ENCODE measurements at regions not wholly inside any gene's neighbourhood (a gene's known extent, or its start where the extent isn't known, plus 50 kb on each side); places are given as distances from the start of the nearest gene placed in this dataset.

DNA sequence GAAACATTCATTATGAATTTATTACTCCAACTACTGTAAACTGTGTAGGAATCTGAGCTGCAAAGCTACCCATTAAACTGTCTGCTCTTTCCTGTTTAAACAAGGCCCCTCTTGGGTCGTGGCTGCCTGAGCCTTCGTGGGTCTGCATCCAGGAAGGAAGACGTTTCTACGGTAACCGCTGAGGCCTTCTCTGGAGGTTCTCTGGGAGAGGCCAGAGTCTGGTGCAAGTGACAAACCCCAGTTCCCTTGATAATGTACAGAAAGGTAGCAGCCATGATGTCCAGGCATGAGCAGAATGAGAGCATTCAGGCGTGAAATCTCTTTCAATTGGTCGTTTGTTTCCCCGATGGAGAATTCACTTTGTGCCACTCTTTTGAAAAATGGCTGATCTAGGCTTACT, 350.2 kb downstream of the PLPP3 start:
- WGBS (ENCODE audit: extremely low coverage, insufficient read length, low lambda C conversion rate), result no CpG with 5 or more reads among the region's 8 CpGs
- Mint-ChIP-seq H3K27ac (no peak overlapping the region), H3K4me1 (peaks cover 8 to 11% of the 10 kb centered on the region in 2 experiments)

More for the DNA sequence above, 350.2 kb downstream of the PLPP3 start:
- Histone ChIP-seq H3K23me2 (ENCODE audit: insufficient read length, low read depth, low read length, poor library complexity, severe bottlenecking) (no peaks in the 10 kb centered on the region), H3T11ph (ENCODE audit: low read length) (no peak overlapping the region), H2AFZ (ENCODE audit: low read length) (no peak overlapping the region), H2BK5ac (ENCODE audit: insufficient read length, low read length) (no peak overlapping the region), H3K4ac (ENCODE audit: low read depth, low read length) (no peak overlapping the region), H3K79me1 (ENCODE audit: insufficient read depth, low read depth, low read length, poor library complexity, severe bottlenecking) (no peaks in the 10 kb centered on the region), H3K4me1 (ENCODE audit: insufficient read depth, low read length) (no peaks in the 10 kb centered on the region), H2BK20ac (ENCODE audit: low read depth, low read length, poor library complexity, severe bottlenecking) (no peak overlapping the region), H4K5ac (ENCODE audit: insufficient read length, low read depth, low read length) (no peak overlapping the region), H2BK12ac (ENCODE audit: insufficient read length, low read depth, low read length) (no peak overlapping the region), H3K9me3 (ENCODE audit: control insufficient read depth, low read depth, low read length) (no peaks in the 10 kb centered on the region), H3K27me3 (ENCODE audit: insufficient read depth, low read length) (no peaks in the 10 kb centered on the region), H3K9ac (ENCODE audit: extremely low read depth, insufficient read length, low read length) (no peak overlapping the region), H4K91ac (ENCODE audit: insufficient read length, low read depth, low read length) (no peak overlapping the region), H2BK15ac (ENCODE audit: low read depth, low read length) (no peak overlapping the region), H3K18ac (ENCODE audit: insufficient read length, low read depth, low read length) (no peak overlapping the region), H3K79me2 (ENCODE audit: insufficient read depth, low read length) (no peaks in the 10 kb centered on the region), H3K23ac (ENCODE audit: insufficient read length, low read depth, low read length) (no peak overlapping the region), H3K56ac (ENCODE audit: insufficient read length, low read depth, low read length) (no peak overlapping the region), H3K4me2 (ENCODE audit: insufficient read depth, insufficient read length, low read length) (no peak overlapping the region), H4K20me1 (ENCODE audit: control insufficient read depth, insufficient read depth, insufficient read length) (no peaks in the 10 kb centered on the region), H3K27ac (ENCODE audit: insufficient read length, low read depth, low read length) (no peak overlapping the region), H3K14ac (ENCODE audit: insufficient read depth, low read length) (no peak overlapping the region), H4K8ac (replicated peaks; ENCODE audit: insufficient read length, low read depth, low read length) (no peak overlapping the region), H2BK120ac (ENCODE audit: low read depth, low read length, poor library complexity, severe bottlenecking) (no peak overlapping the region), H2AK5ac (ENCODE audit: insufficient read length, low read length) (no peak overlapping the region)
- no peaks in the 10 kb centered on the region for H3K9me3 Mint-ChIP-seq
- H3K4me3 Mint-ChIP-seq, result no peak overlapping the region
- no peaks in the 10 kb centered on the region for H3K36me3 Mint-ChIP-seq (ENCODE audit: insufficient read depth in 1 of 3, low read depth in 3 of 3)
- DNase-seq, result no peak
- TF ChIP-seq, protein P1, sequence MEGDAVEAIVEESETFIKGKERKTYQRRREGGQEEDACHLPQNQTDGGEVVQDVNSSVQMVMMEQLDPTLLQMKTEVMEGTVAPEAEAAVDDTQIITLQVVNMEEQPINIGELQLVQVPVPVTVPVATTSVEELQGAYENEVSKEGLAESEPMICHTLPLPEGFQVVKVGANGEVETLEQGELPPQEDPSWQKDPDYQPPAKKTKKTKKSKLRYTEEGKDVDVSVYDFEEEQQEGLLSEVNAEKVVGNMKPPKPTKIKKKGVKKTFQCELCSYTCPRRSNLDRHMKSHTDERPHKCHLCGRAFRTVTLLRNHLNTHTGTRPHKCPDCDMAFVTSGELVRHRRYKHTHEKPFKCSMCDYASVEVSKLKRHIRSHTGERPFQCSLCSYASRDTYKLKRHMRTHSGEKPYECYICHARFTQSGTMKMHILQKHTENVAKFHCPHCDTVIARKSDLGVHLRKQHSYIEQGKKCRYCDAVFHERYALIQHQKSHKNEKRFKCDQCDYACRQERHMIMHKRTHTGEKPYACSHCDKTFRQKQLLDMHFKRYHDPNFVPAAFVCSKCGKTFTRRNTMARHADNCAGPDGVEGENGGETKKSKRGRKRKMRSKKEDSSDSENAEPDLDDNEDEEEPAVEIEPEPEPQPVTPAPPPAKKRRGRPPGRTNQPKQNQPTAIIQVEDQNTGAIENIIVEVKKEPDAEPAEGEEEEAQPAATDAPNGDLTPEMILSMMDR (conservative IDR thresholded peaks at IDR 0.05), result no peak
- peaks cover 2% of the 10 kb centered on the region; the same call in 1 of the 2 replicates for H3K27me3 Mint-ChIP-seq (ENCODE audit: low read depth)

All from H9 (cell line).